Endothelial cell of umbilical vein (primary cell): ENCODE measurements at regions not wholly inside any gene's neighbourhood (a gene's known extent, or its start where the extent isn't known, plus 50 kb on each side); places are given as distances from the start of the nearest gene placed in this dataset.

Experiments
- BruUV-seq: library from RNA; stranded (reverse); fragments of 400-500 nt; replicated peaks from 2 replicates; lab custom pipeline; 2021; lab: Mats Ljungman, UMichigan
- CTCF ChIA-PET: fragments of 300-600, 350-600 bp; sonication (Branson Sonifier 250); formaldehyde crosslinking; loops from one replicate; lab custom pipeline; 2021; ENCODE audit warnings: antibody characterized with exemption, inconsistent platforms; lab: Charles Lee
- POLR2A ChIA-PET: fragments of 300-600, 350-600 bp; sonication (Branson Sonifier 250); formaldehyde crosslinking; loops from one replicate; lab custom pipeline; 2021; ENCODE audit warnings: antibody characterized with exemption, inconsistent platforms; lab: Charles Lee
- DNase-seq: peaks from one replicate; pipeline ENCODE4 v3.0.0-alpha.2; 2011; ENCODE audit warnings: low read depth, low spot score
- FAIRE-seq: peaks from 2 replicates; lab custom pipeline; 2011; peaks lifted over from hg19 to GRCh38; lab: Jason Lieb, UNC
- H2AFZ ChIP-seq: 2 replicates; pipeline ENCODE4 v1.6.0; 2012; ENCODE audit warnings: low read depth, low read length, control low read depth, inconsistent platforms
- H3K27ac ChIP-seq: 2 replicates; pipeline ENCODE4 v1.5.1; 2011; ENCODE audit warnings: low read depth, mild to moderate bottlenecking, control low read depth, low read length, moderate library complexity; ENCODE audit not compliant: insufficient read depth
- H3K27me3 ChIP-seq, 2 experiments: 2 replicates each; pipeline versions ENCODE4 v1.6.0 to v1.6.1; 2011; ENCODE audit warnings: low read length in 2 of 2, mixed read lengths in 1 of 2; ENCODE audit not compliant: control insufficient read depth in 2 of 2, insufficient read depth in 2 of 2
- H3K36me3 ChIP-seq, 2 experiments: 2 replicates in 1 of 2; 3 replicates in 1 of 2; pipeline ENCODE4 v1.5.1; 2011; ENCODE audit warnings: low read length in 2 of 2, mild to moderate bottlenecking in 1 of 2, moderate library complexity in 1 of 2; ENCODE audit not compliant: control insufficient read depth in 2 of 2, insufficient read depth in 2 of 2; ENCODE audit errors: extremely low read depth in 1 of 2
- H3K4me1 ChIP-seq: 3 replicates; pipeline ENCODE4 v1.5.1; 2011; ENCODE audit warnings: mild to moderate bottlenecking, low read length; ENCODE audit not compliant: control insufficient read depth, insufficient read depth; ENCODE audit errors: extremely low read depth
- H3K4me2 ChIP-seq: 2 replicates; pipeline ENCODE4 v1.6.1; 2011; ENCODE audit warnings: low read length, control low read depth, mixed read lengths; ENCODE audit not compliant: insufficient read depth
- H3K4me3 ChIP-seq, 3 experiments: fragments of 200-600 bp in 1 of 3; sonication (generic), shearing (Covaris generic) in 1 of 3; replicated peaks in 1 of 3; 2 replicates each; pipeline ENCODE4 v1.5.1; 2011 to 2016; ENCODE audit warnings: control low read depth in 3 of 3, low read length in 3 of 3, mild to moderate bottlenecking in 2 of 3, inconsistent platforms in 1 of 3, low read depth in 1 of 3, moderate library complexity in 1 of 3; ENCODE audit not compliant: insufficient read depth in 1 of 3
- H3K79me2 ChIP-seq: 2 replicates; pipeline ENCODE4 v1.6.0; 2012; ENCODE audit warnings: low read length, inconsistent platforms; ENCODE audit not compliant: control insufficient read depth, insufficient read depth
- H3K9ac ChIP-seq: replicated peaks from 2 replicates; pipeline ENCODE3; 2011; ENCODE audit warnings: low read length, control low read depth; ENCODE audit not compliant: insufficient read depth; ENCODE audit errors: extremely low read depth
- H3K9me1 ChIP-seq: replicated peaks from 3 replicates; pipeline ENCODE4 v1.6.0; 2011; ENCODE audit warnings: mild to moderate bottlenecking, low read length; ENCODE audit not compliant: control insufficient read depth, insufficient read depth; ENCODE audit errors: extremely low read depth
- H3K9me3 ChIP-seq: replicated peaks from 2 replicates; pipeline ENCODE4 v1.5.1; 2012; ENCODE audit warnings: low read length, inconsistent platforms; ENCODE audit not compliant: control insufficient read depth, insufficient read depth
- H4K20me1 ChIP-seq: replicated peaks from 2 replicates; pipeline ENCODE3; 2011; ENCODE audit warnings: mild to moderate bottlenecking, low read length; ENCODE audit not compliant: control insufficient read depth, insufficient read depth; ENCODE audit errors: extremely low read depth
- CTCF ChIP-seq, 2 donors: IDR thresholded peaks; 1 replicate in 1 of 2; 2 replicates in 1 of 2; pipeline ENCODE4 v1.5.1; 2011; ENCODE audit warnings: low read length in 2 of 2, mild to moderate bottlenecking in 2 of 2, moderate library complexity in 2 of 2, control low read depth in 1 of 2, inconsistent platforms in 1 of 2, low read depth in 1 of 2; ENCODE audit not compliant: insufficient read depth in 1 of 2; ENCODE audit errors: extremely low read depth in 1 of 2
- EZH2 ChIP-seq: IDR thresholded peaks from 2 replicates; pipeline ENCODE4 v1.6.1; 2012; ENCODE audit warnings: borderline replicate concordance, low read depth, mild to moderate bottlenecking, moderate library complexity, low read length, inconsistent platforms; ENCODE audit not compliant: severe bottlenecking
- FOS ChIP-seq: IDR thresholded peaks from 2 replicates; pipeline ENCODE4 v1.6.1; 2011; ENCODE audit warnings: mild to moderate bottlenecking, low read length, moderate library complexity, borderline replicate concordance; ENCODE audit not compliant: insufficient read depth
- GATA2 ChIP-seq: IDR thresholded peaks from 2 replicates; pipeline ENCODE4 v1.7.0; 2011; ENCODE audit warnings: low read depth, mild to moderate bottlenecking, moderate library complexity, mixed read lengths, low read length; ENCODE audit not compliant: insufficient read length, insufficient read depth
- JUN ChIP-seq: IDR thresholded peaks from 2 replicates; pipeline ENCODE4 v1.6.1; 2011; ENCODE audit warnings: borderline replicate concordance, low read depth; ENCODE audit not compliant: insufficient read length, insufficient read depth
- MAX ChIP-seq: IDR thresholded peaks from 2 replicates; pipeline ENCODE4 v1.6.1; 2011; ENCODE audit not compliant: insufficient read depth, insufficient read length
- MYC ChIP-seq: IDR thresholded peaks from one replicate; pipeline ENCODE4 v1.6.1; 2011; ENCODE audit warnings: mild to moderate bottlenecking, low read depth, low read length
- POLR2A ChIP-seq: IDR thresholded peaks from 2 replicates; pipeline ENCODE4 v1.6.1; 2012; ENCODE audit warnings: low read depth, mild to moderate bottlenecking, control low read depth, low read length
- POLR2AphosphoS5 ChIP-seq: IDR thresholded peaks from 2 replicates; pipeline ENCODE4 v1.6.1; 2012; ENCODE audit warnings: low read depth, mild to moderate bottlenecking, control low read depth, low read length, moderate library complexity; ENCODE audit not compliant: insufficient read depth
- dilution Hi-C: fragments of 300-500 bp; cut with MboI; formaldehyde crosslinking; loops from one replicate; pipeline ENCODE4 v1.15.0; 2019; ENCODE audit warnings: low sequenced_read_pairs; ENCODE audit not compliant: extremely low pct_ligation_motif_present
- intact Hi-C: fragments of 100-400 bp; cut with micrococcal nuclease; formaldehyde crosslinking; loops from one replicate; pipeline ENCODE4 v1.10.0; 2022

GRCh38 chr9:6106711-6107339 lies 91.4 kb upstream of the RANBP6 start:
- no peaks in the 10 kb centered on the region for H3K9me1 ChIP-seq
- peak; percentile 26 for FAIRE-seq
- dilution Hi-C loops = no loop called here
- H3K9me3 ChIP-seq = no peaks in the 10 kb centered on the region
- no peaks in the 10 kb centered on the region for H4K20me1 ChIP-seq
- ChIA-PET CTCF (interaction anchor here (0.9 to 3.9 kb wide), 9 partner anchors 9 to 308 kb away, joined by 3 to 32 read pairs (median 4); no protein-coding TSS in a partner anchor), POLR2A (no interaction called here)
- TF ChIP-seq MYC (no peak), CTCF (IDR thresholded peaks at IDR 0.05; ENCODE audit: extremely low read depth in 1 of 2, insufficient read depth in 1 of 2, low read depth in 1 of 2, low read length in 2 of 2) (peak in 1 of 2 donors; percentile 32)
- peaks cover 9% of the 10 kb centered on the region for H3K4me1 ChIP-seq
- peak overlapping the region; percentile 29 for H3K4me2 ChIP-seq
- no peaks in the 10 kb centered on the region for H3K36me3 ChIP-seq
- H3K79me2 ChIP-seq = no peaks in the 10 kb centered on the region
- DNase-seq = peak; percentile 44
- H3K27me3 ChIP-seq = no peaks in the 10 kb centered on the region
- intact Hi-C loops = no loop called here
- H3K4me3 ChIP-seq = no peak overlapping the region
- no peak overlapping the region for H3K27ac ChIP-seq
- no TSS peak for BruUV-seq
- peak overlapping the region; percentile 87 for H2AFZ ChIP-seq
- H3K9ac ChIP-seq = no peak overlapping the region

GRCh38 chr9:6105738-6106137 lies 90.3 kb upstream of the RANBP6 start:
- ChIA-PET POLR2A (no interaction called here), CTCF (interaction anchor here (3.9 kb wide), 1 partner anchor 200 kb away, joined by 29 read pairs; no protein-coding TSS in a partner anchor)
- H3K9me3 ChIP-seq = no peaks in the 10 kb centered on the region
- no peak overlapping the region for H3K27ac ChIP-seq
- H3K9ac ChIP-seq = no peak overlapping the region
- H3K4me2 ChIP-seq = no peak overlapping the region
- no TSS peak for BruUV-seq
- no peaks in the 10 kb centered on the region for H3K36me3 ChIP-seq
- no peaks in the 10 kb centered on the region for H3K9me1 ChIP-seq
- H3K79me2 ChIP-seq = no peaks in the 10 kb centered on the region
- no peak for FAIRE-seq
- dilution Hi-C loops (no loop called here), intact Hi-C loops (no loop called here)
- no peak overlapping the region for H3K4me3 ChIP-seq
- no peak for TF ChIP-seq EZH2
- no peak for TF ChIP-seq MAX
- no peak for TF ChIP-seq JUN
- no peak for TF ChIP-seq MYC
- no peak for TF ChIP-seq FOS
- TF ChIP-seq GATA2 = no peak
- TF ChIP-seq POLR2AphosphoS5 = no peak
- no peak for TF ChIP-seq CTCF (IDR thresholded peaks at IDR 0.05; ENCODE audit: extremely low read depth in 1 of 2, insufficient read depth in 1 of 2, low read depth in 1 of 2, low read length in 2 of 2)
- TF ChIP-seq POLR2A = no peak
- H4K20me1 ChIP-seq = no peaks in the 10 kb centered on the region
- DNase-seq = no peak
- peaks cover 9% of the 10 kb centered on the region for H3K4me1 ChIP-seq
- no peaks in the 10 kb centered on the region for H3K27me3 ChIP-seq
- H2AFZ ChIP-seq = peak overlapping the region; percentile 48
